SK-N-SH treated with all-trans-retinoic acid at 6 μM for 48 hours (cell line): ENCODE measurements at regions not wholly inside any gene's neighbourhood (a gene's known extent, or its start where the extent isn't known, plus 50 kb on each side); places are given as distances from the start of the nearest gene placed in this dataset.

ENCODE experiments used
- ATAC-seq: fragments of 200-7000 bp; cut with Tn5 transposase; 3 replicates; pipeline ENCODE4 v1.9.1; 2020; ENCODE audit warnings: mild to moderate bottlenecking, moderate library complexity
- ARNTL ChIP-seq: fragments of 450-650 bp; formaldehyde crosslinking; IDR thresholded peaks from 2 replicates; pipeline ENCODE4 v1.5.0; 2020; ENCODE audit warnings: low read depth, mild to moderate bottlenecking, moderate library complexity, borderline replicate concordance
- BACH2 ChIP-seq: fragments of 250-450 bp; sonication (Bioruptor Pico); IDR thresholded peaks from 2 replicates; pipeline ENCODE4 v1.9.0; 2021; ENCODE audit warnings: mild to moderate bottlenecking, borderline replicate concordance
- CREB5 ChIP-seq: fragments of 250-450 bp; sonication (Bioruptor Pico); IDR thresholded peaks from 2 replicates; pipeline ENCODE4 v1.5.1; 2020; ENCODE audit warnings: low read depth, mild to moderate bottlenecking, moderate library complexity
- CSDC2 ChIP-seq: fragments of 250-450 bp; sonication (Bioruptor Pico); IDR thresholded peaks from 2 replicates; pipeline ENCODE4 v1.5.0; 2020; ENCODE audit warnings: mild to moderate bottlenecking, moderate library complexity
- CSRNP3 ChIP-seq: fragments of 250-450 bp; sonication (Bioruptor Pico); IDR thresholded peaks from 2 replicates; pipeline ENCODE4 v1.5.1; 2021; ENCODE audit warnings: mild to moderate bottlenecking, moderate library complexity
- ESRRG ChIP-seq: fragments of 250-450 bp; sonication (Bioruptor Pico); IDR thresholded peaks from 2 replicates; pipeline ENCODE4 v1.6.1; 2021; ENCODE audit warnings: mild to moderate bottlenecking
- GLIS3 ChIP-seq: fragments of 250-450 bp; sonication (Bioruptor Pico); IDR thresholded peaks from 2 replicates; pipeline ENCODE4 v1.5.0; 2020; ENCODE audit warnings: mild to moderate bottlenecking, moderate library complexity
- ISL1 ChIP-seq: fragments of 250-450 bp; sonication (Bioruptor Pico); IDR thresholded peaks from 2 replicates; pipeline ENCODE4 v2.1.2; 2022; ENCODE audit warnings: mild to moderate bottlenecking, moderate library complexity
- OSR1 ChIP-seq: fragments of 250-450 bp; sonication (Bioruptor Pico); IDR thresholded peaks from 2 replicates; pipeline ENCODE4 v1.8.0; 2022; ENCODE audit warnings: moderate library complexity, mild to moderate bottlenecking, inconsistent platforms
- PPARA ChIP-seq: fragments of 250-450 bp; sonication (Bioruptor Pico); IDR thresholded peaks from 2 replicates; pipeline ENCODE4 v1.5.0; 2020; ENCODE audit warnings: mild to moderate bottlenecking, borderline replicate concordance
- RARB ChIP-seq: fragments of 250-450 bp; sonication (Bioruptor Pico); IDR thresholded peaks from 2 replicates; pipeline ENCODE4 v1.8.0; 2021; ENCODE audit warnings: mild to moderate bottlenecking, moderate library complexity
- SNAI2 ChIP-seq: fragments of 250-450 bp; sonication (Bioruptor Pico); IDR thresholded peaks from 2 replicates; pipeline ENCODE4 v1.5.0; 2020; ENCODE audit warnings: mild to moderate bottlenecking, moderate library complexity
- TCF4 ChIP-seq: fragments of 250-450 bp; sonication (Bioruptor Pico); IDR thresholded peaks from 2 replicates; pipeline ENCODE4 v1.8.0; 2021; ENCODE audit warnings: mild to moderate bottlenecking, moderate library complexity, borderline replicate concordance
- TOX ChIP-seq: fragments of 250-450 bp; sonication (Bioruptor Pico); IDR thresholded peaks from 2 replicates; pipeline ENCODE4 v1.8.0; 2021; ENCODE audit warnings: mild to moderate bottlenecking, moderate library complexity, borderline replicate concordance
- TSHZ2 ChIP-seq: fragments of 250-450 bp; sonication (Bioruptor Pico); IDR thresholded peaks from 2 replicates; pipeline ENCODE4 v1.5.0; 2020; ENCODE audit warnings: mild to moderate bottlenecking, moderate library complexity
- ZC3H10 ChIP-seq: fragments of 250-450 bp; sonication (Bioruptor Pico); IDR thresholded peaks from 2 replicates; pipeline ENCODE4 v1.5.1; 2021; ENCODE audit warnings: mild to moderate bottlenecking, moderate library complexity
- ZFP3 ChIP-seq: fragments of 250-450 bp; sonication (Bioruptor Pico); IDR thresholded peaks from 2 replicates; pipeline ENCODE4 v1.5.0; 2020; ENCODE audit warnings: mild to moderate bottlenecking, moderate library complexity
- ZFP30 ChIP-seq: fragments of 450-650 bp; formaldehyde crosslinking; IDR thresholded peaks from 2 replicates; pipeline ENCODE4 v1.5.0; 2022; ENCODE audit warnings: mild to moderate bottlenecking, moderate library complexity
- ZNF565 ChIP-seq: fragments of 450-650 bp; formaldehyde crosslinking; conservative IDR thresholded peaks from 2 replicates; pipeline ENCODE4 v1.5.0; 2020; ENCODE audit warnings: low read depth, mild to moderate bottlenecking, moderate library complexity
- ZNF70 ChIP-seq: fragments of 450-650 bp; formaldehyde crosslinking; IDR thresholded peaks from 2 replicates; pipeline ENCODE4 v1.5.0; 2020; ENCODE audit warnings: mild to moderate bottlenecking, moderate library complexity
- ZNF8 ChIP-seq: fragments of 450-650 bp; formaldehyde crosslinking; IDR thresholded peaks from 2 replicates; pipeline ENCODE4 v1.5.0; 2020; ENCODE audit warnings: mild to moderate bottlenecking, moderate library complexity
- TF ChIP-seq, protein P1 (sequence below): fragments of 250-450 bp; sonication (Bioruptor Pico); IDR thresholded peaks from 2 replicates; pipeline ENCODE4 v1.8.0; 2020; ENCODE audit warnings: mild to moderate bottlenecking, moderate library complexity, borderline replicate concordance
- TF ChIP-seq, protein P2 (sequence below): fragments of 250-450 bp; sonication (Bioruptor Pico); IDR thresholded peaks from 2 replicates; pipeline ENCODE4 v1.8.0; 2021; ENCODE audit warnings: low read depth, mild to moderate bottlenecking, moderate library complexity, borderline replicate concordance

GRCh38 chr10:120381931-120382330, 75.1 kb upstream of the PLPP4 start:
- peak; percentile 54 for ATAC-seq
- TF ChIP-seq TSHZ2 (CRISPR knock-in tag) (no peak), ARNTL (CRISPR knock-in tag) (no peak)
- TF ChIP-seq, all 23 proteins: peak for 0

- ATAC-seq, result peak; percentile 57
- TF ChIP-seq CREB5, result no peak
- no peak for TF ChIP-seq PPARA
Measured at GRCh38 chr10:120382360-120382759, 74.7 kb upstream of the PLPP4 start.

GRCh38 chr10:120385992-120386391, 71.0 kb upstream of the PLPP4 start:
- ATAC-seq, result no peak
- TF ChIP-seq BACH2 (CRISPR knock-in tag) (no peak), ZFP30 (CRISPR knock-in tag) (no peak), RARB (CRISPR knock-in tag) (no peak), OSR1 (no peak), CSRNP3 (no peak), TOX (CRISPR knock-in tag) (no peak), ZNF8 (CRISPR knock-in tag) (no peak), ZNF70 (CRISPR knock-in tag) (no peak), ZFP3 (CRISPR knock-in tag) (no peak), SNAI2 (no peak), ZNF565 (CRISPR knock-in tag) (no peak), ARNTL (CRISPR knock-in tag) (no peak), GLIS3 (CRISPR knock-in tag) (no peak), CSDC2 (CRISPR knock-in tag) (no peak), CREB5 (no peak), ISL1 (CRISPR knock-in tag) (no peak), ZC3H10 (CRISPR knock-in tag) (no peak)
- TF ChIP-seq, protein P1, sequence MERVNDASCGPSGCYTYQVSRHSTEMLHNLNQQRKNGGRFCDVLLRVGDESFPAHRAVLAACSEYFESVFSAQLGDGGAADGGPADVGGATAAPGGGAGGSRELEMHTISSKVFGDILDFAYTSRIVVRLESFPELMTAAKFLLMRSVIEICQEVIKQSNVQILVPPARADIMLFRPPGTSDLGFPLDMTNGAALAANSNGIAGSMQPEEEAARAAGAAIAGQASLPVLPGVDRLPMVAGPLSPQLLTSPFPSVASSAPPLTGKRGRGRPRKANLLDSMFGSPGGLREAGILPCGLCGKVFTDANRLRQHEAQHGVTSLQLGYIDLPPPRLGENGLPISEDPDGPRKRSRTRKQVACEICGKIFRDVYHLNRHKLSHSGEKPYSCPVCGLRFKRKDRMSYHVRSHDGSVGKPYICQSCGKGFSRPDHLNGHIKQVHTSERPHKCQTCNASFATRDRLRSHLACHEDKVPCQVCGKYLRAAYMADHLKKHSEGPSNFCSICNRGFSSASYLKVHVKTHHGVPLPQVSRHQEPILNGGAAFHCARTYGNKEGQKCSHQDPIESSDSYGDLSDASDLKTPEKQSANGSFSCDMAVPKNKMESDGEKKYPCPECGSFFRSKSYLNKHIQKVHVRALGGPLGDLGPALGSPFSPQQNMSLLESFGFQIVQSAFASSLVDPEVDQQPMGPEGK (CRISPR knock-in tag), result no peak

- peak; percentile 34; the same call in 2 of the 3 replicates for ATAC-seq
- TF ChIP-seq PPARA, result no peak
- no peak for TF ChIP-seq TCF4 (CRISPR knock-in tag)
- no peak for TF ChIP-seq CSRNP3
- TF ChIP-seq ISL1 (CRISPR knock-in tag), result no peak
- no peak for TF ChIP-seq ZC3H10 (CRISPR knock-in tag)
- TF ChIP-seq GLIS3 (CRISPR knock-in tag), result no peak
- no peak for TF ChIP-seq ZNF8 (CRISPR knock-in tag)
- TF ChIP-seq ZNF565 (CRISPR knock-in tag), result no peak
- no peak for TF ChIP-seq SNAI2
- TF ChIP-seq ESRRG (CRISPR knock-in tag), result no peak
- no peak for TF ChIP-seq BACH2 (CRISPR knock-in tag)
- TF ChIP-seq ZFP30 (CRISPR knock-in tag), result no peak
- TF ChIP-seq, protein P2, sequence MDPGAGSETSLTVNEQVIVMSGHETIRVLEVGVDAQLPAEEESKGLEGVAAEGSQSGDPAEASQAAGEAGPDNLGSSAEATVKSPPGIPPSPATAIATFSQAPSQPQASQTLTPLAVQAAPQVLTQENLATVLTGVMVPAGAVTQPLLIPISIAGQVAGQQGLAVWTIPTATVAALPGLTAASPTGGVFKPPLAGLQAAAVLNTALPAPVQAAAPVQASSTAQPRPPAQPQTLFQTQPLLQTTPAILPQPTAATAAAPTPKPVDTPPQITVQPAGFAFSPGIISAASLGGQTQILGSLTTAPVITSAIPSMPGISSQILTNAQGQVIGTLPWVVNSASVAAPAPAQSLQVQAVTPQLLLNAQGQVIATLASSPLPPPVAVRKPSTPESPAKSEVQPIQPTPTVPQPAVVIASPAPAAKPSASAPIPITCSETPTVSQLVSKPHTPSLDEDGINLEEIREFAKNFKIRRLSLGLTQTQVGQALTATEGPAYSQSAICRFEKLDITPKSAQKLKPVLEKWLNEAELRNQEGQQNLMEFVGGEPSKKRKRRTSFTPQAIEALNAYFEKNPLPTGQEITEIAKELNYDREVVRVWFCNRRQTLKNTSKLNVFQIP, result no peak
- TF ChIP-seq ZFP3 (CRISPR knock-in tag), result no peak
- no peak for TF ChIP-seq CREB5
- no peak for TF ChIP-seq TOX (CRISPR knock-in tag)
Measured at GRCh38 chr10:120386896-120387295, 70.1 kb upstream of the PLPP4 start.
